22Rv1 (cell line): ENCODE measurements at regions not wholly inside any gene's neighbourhood (a gene's known extent, or its start where the extent isn't known, plus 50 kb on each side); places are given as distances from the start of the nearest gene placed in this dataset.
"Not testable (repeated sequence)": the region's sequence is repeated elsewhere in the genome, so short reads cannot be mapped to it uniquely, and the experiment has no call there.

Experiments used
- H3K27ac ChIP-seq: fragments of 450-650 bp; 2 replicates; pipeline ENCODE4 v1.5.1; 2017
- ZFX ChIP-seq: fragments of 450-650 bp; IDR thresholded peaks from 2 replicates; pipeline ENCODE4 v1.6.1; 2017; ENCODE audit warnings: antibody characterized with exemption, borderline replicate concordance
- TF ChIP-seq, protein P1 (sequence below): fragments of 450-650 bp; IDR thresholded peaks from 2 replicates; pipeline ENCODE4 v1.5.1; 2017; ENCODE audit warnings: mild to moderate bottlenecking

DNA sequence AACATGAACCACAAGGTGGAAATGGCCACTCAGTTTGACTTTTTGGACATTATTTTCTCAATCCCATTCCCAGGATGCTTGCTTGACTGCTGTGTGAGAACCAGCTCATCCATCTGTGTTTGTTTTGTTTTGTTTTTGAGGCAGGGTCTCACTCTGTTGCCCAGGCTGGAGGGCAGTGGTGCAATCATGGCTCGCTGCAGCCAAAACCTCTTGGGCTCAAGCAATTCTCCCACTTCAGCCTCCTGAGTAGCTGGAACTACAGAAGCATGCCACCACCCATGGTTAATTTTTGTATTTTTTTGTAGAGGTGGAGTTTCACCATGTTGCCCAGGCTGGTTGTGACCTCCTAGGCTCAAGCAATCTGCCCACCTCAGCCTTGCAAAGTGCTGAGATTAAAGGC is 166.0 kb upstream of the CDH4 start:
- TF ChIP-seq ZFX: no peak
- TF ChIP-seq, protein P1, sequence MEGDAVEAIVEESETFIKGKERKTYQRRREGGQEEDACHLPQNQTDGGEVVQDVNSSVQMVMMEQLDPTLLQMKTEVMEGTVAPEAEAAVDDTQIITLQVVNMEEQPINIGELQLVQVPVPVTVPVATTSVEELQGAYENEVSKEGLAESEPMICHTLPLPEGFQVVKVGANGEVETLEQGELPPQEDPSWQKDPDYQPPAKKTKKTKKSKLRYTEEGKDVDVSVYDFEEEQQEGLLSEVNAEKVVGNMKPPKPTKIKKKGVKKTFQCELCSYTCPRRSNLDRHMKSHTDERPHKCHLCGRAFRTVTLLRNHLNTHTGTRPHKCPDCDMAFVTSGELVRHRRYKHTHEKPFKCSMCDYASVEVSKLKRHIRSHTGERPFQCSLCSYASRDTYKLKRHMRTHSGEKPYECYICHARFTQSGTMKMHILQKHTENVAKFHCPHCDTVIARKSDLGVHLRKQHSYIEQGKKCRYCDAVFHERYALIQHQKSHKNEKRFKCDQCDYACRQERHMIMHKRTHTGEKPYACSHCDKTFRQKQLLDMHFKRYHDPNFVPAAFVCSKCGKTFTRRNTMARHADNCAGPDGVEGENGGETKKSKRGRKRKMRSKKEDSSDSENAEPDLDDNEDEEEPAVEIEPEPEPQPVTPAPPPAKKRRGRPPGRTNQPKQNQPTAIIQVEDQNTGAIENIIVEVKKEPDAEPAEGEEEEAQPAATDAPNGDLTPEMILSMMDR: no peak

DNA sequence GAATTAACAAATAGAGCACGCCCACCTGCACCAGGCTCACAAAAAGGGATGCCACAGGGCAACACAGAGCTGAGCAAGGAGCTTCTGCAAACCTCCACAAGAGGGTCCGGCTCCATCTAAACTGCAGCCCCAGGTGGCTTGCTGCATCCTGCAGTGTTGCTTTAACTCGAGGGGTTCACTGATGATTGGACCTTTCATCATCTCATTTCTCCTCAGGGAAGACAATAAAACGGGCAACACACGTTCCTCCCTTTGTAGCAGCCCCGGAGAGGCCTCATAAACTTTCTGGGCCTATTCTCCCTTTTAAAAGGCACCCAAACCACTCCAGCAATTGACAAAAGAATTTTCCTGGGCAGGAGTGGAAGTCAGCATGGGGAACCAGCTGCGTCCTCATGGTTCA is 161.5 kb upstream of the CDH4 start:
- TF ChIP-seq, protein P1: no peak
- no peak for TF ChIP-seq ZFX

More for the DNA sequence above, 166.0 kb upstream of the CDH4 start:
- no peak overlapping the region for H3K27ac ChIP-seq

DNA sequence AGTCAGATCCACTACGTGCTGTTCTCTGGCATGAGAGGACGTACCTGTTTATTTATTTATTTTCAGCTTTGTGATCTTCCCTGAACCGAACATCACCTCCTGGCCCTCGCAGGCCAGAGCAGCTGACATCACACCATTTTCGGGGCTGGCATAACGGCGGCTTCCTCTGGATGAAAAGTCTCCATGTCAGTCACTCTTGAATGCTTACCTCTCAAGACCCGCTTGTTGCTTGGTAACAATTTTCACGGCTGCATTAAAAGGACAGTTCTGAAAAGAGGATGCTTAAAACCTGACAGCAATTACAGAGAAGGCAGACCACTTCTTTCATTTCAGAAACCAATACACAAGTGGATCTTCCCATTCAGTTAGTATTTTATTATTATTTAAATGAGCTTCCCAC is 159.8 kb upstream of the CDH4 start:
- H3K27ac ChIP-seq: no peak overlapping the region

More for the DNA sequence above, 161.5 kb upstream of the CDH4 start:
- no peak overlapping the region for H3K27ac ChIP-seq

DNA sequence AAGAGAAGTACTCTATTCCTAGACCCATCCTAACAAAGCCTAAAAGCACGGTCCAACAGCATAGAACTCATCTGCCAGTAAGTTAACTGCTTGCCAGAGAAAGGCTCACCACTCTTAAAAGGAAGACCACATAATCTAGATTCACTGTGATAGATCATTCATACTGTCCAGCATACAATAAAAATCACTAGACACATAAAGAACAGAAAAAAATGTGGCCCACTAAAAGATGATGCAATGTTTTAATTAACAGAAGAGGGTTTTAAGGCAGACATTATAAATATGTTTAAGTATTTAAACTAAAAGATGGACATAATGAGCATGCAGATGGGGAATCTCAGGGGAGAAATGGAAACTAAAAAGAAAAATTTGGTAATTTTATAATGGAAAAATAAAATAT is 157.5 kb upstream of the CDH4 start:
- TF ChIP-seq, protein P1: no peak
- no peak for TF ChIP-seq ZFX
- H3K27ac ChIP-seq: no peak overlapping the region

More for the DNA sequence above, 159.8 kb upstream of the CDH4 start:
- TF ChIP-seq, protein P1: no peak

DNA sequence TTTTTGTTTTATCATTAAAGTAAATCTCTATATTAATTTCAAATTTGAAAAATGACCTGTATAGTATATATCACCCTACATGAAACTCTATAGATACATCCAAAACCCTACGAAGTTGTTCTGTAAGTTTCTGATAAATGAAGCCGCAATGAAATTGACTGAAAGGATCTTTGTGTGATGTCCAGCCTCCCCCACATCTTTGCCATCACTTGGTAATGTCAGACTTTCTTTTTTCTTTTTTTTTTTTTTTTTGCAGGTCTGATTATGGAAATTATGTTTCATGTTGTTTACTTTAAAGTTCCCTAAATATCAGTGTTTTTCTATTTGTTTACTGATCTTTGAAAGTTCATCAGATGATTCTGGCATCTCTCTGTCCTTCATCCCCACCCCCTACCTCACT is 155.6 kb upstream of the CDH4 start:
- TF ChIP-seq, protein P1: no peak
- no peak for TF ChIP-seq ZFX
- H3K27ac ChIP-seq: no peak overlapping the region

DNA sequence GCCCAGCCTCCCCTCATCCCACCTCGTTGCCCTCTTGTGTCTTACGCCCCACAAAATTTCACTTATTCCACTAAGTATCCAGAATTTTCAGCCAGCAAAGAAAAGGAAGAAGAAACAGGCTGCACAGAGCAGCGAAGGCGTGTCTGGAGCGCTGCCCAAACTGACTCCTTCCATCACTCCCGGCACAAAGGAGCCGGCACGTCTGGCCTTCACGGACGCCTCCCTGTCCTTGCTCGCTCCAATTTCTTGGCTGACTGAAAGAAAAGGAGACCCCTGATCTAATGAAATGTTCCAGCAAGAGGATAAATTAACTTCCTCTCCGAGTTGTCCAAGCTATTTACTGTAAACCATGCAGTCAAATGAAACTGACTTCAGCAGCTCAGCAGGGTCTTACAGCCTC is 152.3 kb upstream of the CDH4 start:
- no peak overlapping the region for H3K27ac ChIP-seq
- TF ChIP-seq, protein P1: no peak
- TF ChIP-seq ZFX: no peak

DNA sequence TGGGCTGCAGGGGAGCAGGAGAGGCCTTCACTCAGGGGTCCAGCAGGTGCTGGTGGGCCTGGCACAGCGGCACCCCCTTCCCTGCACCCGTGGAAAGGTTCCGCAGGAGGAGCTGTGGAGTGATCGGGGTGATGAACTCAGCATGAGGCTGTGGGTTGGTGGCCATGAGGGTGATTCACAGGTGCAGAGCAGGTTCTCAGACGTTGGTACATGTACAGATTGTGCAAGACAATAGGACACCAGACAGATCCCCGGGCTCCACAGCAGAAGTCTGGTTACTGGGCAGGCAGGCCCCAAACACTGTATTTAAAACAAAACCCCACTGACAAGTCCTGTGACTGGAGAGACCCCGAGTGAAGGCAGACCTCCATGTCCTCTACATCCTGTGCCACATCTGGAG is 151.6 kb upstream of the CDH4 start:
- no peak for TF ChIP-seq ZFX
- TF ChIP-seq, protein P1: no peak
- H3K27ac ChIP-seq: no peak overlapping the region

DNA sequence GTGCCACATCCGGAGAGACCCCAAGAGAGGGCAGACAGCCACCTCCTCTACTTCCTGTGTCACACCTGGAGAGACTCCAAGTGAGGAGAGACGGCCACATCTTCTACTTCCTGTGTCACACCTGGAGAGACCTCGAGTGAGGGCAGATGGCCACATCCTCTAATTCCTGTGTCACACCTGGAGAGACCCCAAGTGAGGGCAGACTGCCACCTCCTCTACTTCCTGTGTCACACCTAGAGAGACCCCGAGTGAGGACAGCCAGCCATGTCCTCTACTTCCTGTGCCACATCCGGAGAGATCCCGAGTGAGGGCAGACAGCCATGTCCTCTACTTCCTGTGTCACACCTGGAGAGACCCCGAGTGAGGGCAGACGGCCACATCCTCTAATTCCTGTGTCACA is 150.7 kb upstream of the CDH4 start:
- not testable (repeated sequence) for H3K27ac ChIP-seq
